Adrenal gland (tissue), 5 donors: ENCODE measurements at regions not wholly inside any gene's neighbourhood (a gene's known extent, or its start where the extent isn't known, plus 50 kb on each side); places are given as distances from the start of the nearest gene placed in this dataset.

Experiments
- POLR2A ChIP-seq, 2 donors: fragments of 450-650 bp; IDR thresholded peaks; one replicate each; pipeline ENCODE4 v1.6.1; 2017; ENCODE audit warnings: antibody characterized with exemption in 2 of 2, mild to moderate bottlenecking in 2 of 2, moderate library complexity in 1 of 2
- TF ChIP-seq, protein P1 (sequence below), 6 experiments: fragments of 450-650 bp in 4 of 6; fragments of 200-600 bp in 2 of 6; sonication (generic) in 1 of 6; IDR thresholded peaks; 1 replicate in 5 of 6; 2 replicates in 1 of 6; pipeline versions ENCODE4 v1.5.1 to v1.8.0; 2016 to 2021; ENCODE audit warnings: antibody characterized with exemption in 6 of 6, mild to moderate bottlenecking in 2 of 6, moderate library complexity in 1 of 6
- donor health status: DM: no; HTN: no; CAD: no.

DNA sequence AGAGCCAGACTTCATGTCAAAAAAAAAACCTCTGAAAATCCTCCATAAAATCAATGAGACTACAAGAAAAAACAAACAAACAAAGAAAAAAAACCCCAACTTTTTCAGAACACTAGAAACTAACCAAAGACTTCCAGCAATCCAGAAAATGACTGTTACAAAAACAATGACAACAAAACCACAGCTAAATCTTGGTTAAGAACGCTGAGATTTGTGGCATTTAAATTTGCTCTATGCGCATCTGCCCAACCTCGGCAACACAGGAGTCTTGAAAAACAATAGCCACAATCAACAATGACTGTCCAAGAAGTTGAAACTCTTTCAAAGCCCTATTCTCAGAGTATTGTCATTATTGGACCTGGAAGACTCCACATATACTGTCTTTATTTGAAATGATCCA lies 402.4 kb downstream of the ZFHX3 start:
- no peak for TF ChIP-seq POLR2A (IDR thresholded peaks at IDR 0.05)
- TF ChIP-seq, protein P1, sequence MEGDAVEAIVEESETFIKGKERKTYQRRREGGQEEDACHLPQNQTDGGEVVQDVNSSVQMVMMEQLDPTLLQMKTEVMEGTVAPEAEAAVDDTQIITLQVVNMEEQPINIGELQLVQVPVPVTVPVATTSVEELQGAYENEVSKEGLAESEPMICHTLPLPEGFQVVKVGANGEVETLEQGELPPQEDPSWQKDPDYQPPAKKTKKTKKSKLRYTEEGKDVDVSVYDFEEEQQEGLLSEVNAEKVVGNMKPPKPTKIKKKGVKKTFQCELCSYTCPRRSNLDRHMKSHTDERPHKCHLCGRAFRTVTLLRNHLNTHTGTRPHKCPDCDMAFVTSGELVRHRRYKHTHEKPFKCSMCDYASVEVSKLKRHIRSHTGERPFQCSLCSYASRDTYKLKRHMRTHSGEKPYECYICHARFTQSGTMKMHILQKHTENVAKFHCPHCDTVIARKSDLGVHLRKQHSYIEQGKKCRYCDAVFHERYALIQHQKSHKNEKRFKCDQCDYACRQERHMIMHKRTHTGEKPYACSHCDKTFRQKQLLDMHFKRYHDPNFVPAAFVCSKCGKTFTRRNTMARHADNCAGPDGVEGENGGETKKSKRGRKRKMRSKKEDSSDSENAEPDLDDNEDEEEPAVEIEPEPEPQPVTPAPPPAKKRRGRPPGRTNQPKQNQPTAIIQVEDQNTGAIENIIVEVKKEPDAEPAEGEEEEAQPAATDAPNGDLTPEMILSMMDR (IDR thresholded peaks at IDR 0.05): no peak
